ENCODE measurements at regions not wholly inside any gene's neighbourhood (a gene's known extent, or its start where the extent isn't known, plus 50 kb on each side); places are given as distances from the start of the nearest gene placed in this dataset.

DNA sequence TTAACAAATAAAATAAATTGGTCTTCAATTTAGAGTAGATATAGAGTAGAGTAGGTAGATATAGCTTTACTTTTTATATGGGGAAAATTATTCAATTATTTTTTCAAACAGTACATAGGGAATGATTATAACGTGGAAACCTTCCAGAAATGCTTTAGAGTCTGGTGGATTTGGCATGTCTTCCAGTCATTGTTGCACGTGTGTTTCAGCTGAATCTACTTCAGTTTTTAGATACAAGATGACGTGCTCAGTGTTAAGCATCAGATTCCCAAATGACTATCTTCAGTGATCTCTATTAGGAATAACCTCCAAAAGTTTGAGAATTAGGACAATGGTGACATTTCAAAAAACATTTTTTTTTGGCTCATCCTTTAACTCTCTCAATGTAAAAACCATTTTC, 616.9 kb downstream of the ANKRD50 start:
- TF ChIP-seq, protein P1, sequence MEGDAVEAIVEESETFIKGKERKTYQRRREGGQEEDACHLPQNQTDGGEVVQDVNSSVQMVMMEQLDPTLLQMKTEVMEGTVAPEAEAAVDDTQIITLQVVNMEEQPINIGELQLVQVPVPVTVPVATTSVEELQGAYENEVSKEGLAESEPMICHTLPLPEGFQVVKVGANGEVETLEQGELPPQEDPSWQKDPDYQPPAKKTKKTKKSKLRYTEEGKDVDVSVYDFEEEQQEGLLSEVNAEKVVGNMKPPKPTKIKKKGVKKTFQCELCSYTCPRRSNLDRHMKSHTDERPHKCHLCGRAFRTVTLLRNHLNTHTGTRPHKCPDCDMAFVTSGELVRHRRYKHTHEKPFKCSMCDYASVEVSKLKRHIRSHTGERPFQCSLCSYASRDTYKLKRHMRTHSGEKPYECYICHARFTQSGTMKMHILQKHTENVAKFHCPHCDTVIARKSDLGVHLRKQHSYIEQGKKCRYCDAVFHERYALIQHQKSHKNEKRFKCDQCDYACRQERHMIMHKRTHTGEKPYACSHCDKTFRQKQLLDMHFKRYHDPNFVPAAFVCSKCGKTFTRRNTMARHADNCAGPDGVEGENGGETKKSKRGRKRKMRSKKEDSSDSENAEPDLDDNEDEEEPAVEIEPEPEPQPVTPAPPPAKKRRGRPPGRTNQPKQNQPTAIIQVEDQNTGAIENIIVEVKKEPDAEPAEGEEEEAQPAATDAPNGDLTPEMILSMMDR (IDR thresholded peaks at IDR 0.05; ENCODE audit: low read length), result no peak
- TF ChIP-seq EZH2 (IDR thresholded peaks at IDR 0.05; ENCODE audit: borderline replicate concordance, low read length), result no peak
